Activated naive CD4-positive, alpha-beta T cell treated with anti-CD3 and anti-CD28 coated beads, Interleukin-2, amount 50 U/mL, for 72 hours (primary cell): ENCODE measurements at regions not wholly inside any gene's neighbourhood (a gene's known extent, or its start where the extent isn't known, plus 50 kb on each side); places are given as distances from the start of the nearest gene placed in this dataset.
A peak's percentile ranks its signal among the peaks of the same experiment; 100 is the strongest.
"Not testable (repeated sequence)": the region's sequence is repeated elsewhere in the genome, so short reads cannot be mapped to it uniquely, and the experiment has no call there.

ENCODE experiments used
- ATAC-seq, 2 donors: fragments of 150-1000 bp; cut with Tn5 transposase; 2 replicates each; pipeline ENCODE4 v1.10.0; 2021; ENCODE audit warnings: mild to moderate bottlenecking in 2 of 2, moderate library complexity in 2 of 2
- DNase-seq, 2 donors: peaks; one replicate each; pipeline ENCODE4 v3.0.0; 2021 to 2022; ENCODE audit warnings: low spot score in 2 of 2
- H3K27ac Mint-ChIP-seq, 2 donors: one replicate each; pipeline ENCODE4 v1.8.0; 2022; ENCODE audit warnings: mild to moderate bottlenecking in 2 of 2, mixed read lengths in 2 of 2
- H3K36me3 Mint-ChIP-seq, 2 donors: one replicate each; pipeline ENCODE4 v1.8.0; 2022; ENCODE audit warnings: mixed read lengths in 2 of 2
- H3K9me3 Mint-ChIP-seq, 2 donors: one replicate each; pipeline ENCODE4 v1.8.0; 2022; ENCODE audit warnings: mixed read lengths in 2 of 2

- no peaks in the 10 kb centered on the region for H3K36me3 Mint-ChIP-seq
- no peak overlapping the region for H3K27ac Mint-ChIP-seq
- H3K9me3 Mint-ChIP-seq: no peaks in the 10 kb centered on the region
- ATAC-seq: no peak
- no peak for DNase-seq
Measured at GRCh38 chr6:11423667-11424066, 113.9 kb upstream of the TMEM170B start.

DNA sequence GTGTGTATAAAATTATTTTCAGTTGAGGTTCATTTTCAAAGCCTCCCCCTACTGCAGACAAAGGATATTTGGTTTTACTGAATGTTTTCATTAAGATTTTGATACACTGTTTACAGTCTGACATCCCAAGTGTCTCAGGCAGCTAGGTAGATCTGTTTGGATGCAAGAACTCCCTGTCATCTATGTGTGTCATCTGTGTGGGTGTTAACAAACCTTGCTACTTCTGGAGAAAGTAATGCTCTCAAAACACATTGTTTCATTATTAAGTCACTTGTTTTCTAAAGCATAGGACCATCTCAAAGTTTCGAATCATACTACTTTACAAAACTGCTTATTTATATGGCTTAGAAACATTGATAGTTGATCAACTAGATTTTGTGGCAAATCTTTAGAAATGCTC lies 114.5 kb upstream of the TMEM170B start:
- Mint-ChIP-seq H3K36me3 (no peaks in the 10 kb centered on the region), H3K27ac (no peak overlapping the region), H3K9me3 (no peaks in the 10 kb centered on the region)
- no peak for DNase-seq
- no peak for ATAC-seq

DNA sequence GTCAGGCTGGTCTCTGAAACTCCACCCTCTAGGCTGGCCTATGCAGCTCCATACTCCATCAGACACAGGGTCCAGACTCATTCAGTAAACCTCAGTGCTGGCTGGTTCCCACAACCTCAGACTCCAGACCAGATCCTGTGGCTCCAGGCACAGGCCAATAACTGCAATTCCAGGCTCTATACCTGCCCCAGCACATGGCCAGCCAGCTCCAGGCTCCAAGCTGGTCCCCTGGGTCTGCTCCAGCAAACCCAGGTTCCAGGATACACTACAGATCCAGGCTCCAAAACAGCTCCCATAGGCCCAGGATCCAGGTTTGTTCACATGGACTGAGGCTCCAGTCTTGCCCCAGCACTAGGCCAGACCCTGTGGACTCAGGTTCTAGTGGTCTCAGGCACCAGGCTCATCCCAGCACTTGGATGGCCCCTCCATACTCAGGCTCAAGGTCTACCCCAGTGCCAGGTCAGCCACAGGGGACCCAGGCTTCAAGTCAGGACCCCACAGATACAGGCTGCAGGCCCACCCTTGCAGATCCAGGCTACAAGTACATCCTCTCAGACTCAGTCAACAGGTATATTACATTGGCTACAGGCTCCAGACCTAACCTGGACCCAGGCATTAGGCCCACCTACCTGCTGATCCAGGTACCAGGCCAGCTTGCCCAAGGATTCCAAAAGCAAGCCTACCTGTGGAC lies 117.6 kb upstream of the TMEM170B start:
- Mint-ChIP-seq H3K9me3 (no peaks in the 10 kb centered on the region), H3K27ac (no peak overlapping the region), H3K36me3 (peaks cover 0 to 10% of the 10 kb centered on the region in 2 donors)
- DNase-seq (no peak), ATAC-seq (no peak)

- Mint-ChIP-seq H3K27ac (no peak overlapping the region), H3K36me3 (peaks cover 0 to 10% of the 10 kb centered on the region in 2 donors), H3K9me3 (no peaks in the 10 kb centered on the region)
- no peak for ATAC-seq
- DNase-seq: no peak
Measured at GRCh38 chr6:11418290-11418905, 119.2 kb upstream of the TMEM170B start.

DNA sequence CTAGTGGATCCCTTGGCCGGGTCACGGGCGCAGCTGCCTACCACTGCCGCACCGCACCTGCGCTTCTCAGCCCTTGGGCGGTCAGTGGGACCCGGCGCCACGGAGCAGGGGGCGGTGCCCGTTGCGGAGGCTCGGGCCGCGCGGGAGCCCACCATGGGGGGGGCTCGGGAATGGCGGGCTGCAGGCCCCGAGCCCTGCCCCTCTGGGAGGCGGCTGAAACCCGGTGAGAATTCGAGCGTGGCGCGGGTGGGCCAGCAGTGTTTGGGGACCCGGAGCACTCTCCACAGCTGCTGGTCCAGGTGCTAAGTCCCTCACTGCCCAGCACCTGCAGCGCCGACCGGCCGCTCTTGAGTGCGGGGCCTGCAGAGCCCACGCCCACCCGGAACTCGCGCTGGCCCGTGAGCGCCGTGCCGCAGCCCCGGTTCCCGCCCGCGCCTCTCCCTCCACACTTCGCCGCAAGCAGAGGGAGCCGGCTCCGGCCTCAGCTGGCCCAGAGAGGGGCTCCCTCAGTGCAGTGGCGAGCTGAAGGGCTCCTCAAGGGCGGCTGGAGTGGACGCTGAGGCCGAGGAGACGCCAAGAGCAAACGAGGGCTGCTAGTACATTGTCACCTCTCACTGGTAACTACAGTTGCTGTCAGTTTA lies 120.5 kb upstream of the TMEM170B start:
- no peak for ATAC-seq
- no peak for DNase-seq
- H3K27ac Mint-ChIP-seq: no peak overlapping the region
- H3K9me3 Mint-ChIP-seq: no peaks in the 10 kb centered on the region
- peaks cover 0 to 10% of the 10 kb centered on the region in 2 donors for H3K36me3 Mint-ChIP-seq

GRCh38 chr6:11416099-11416935 lies 121.2 kb upstream of the TMEM170B start:
- ATAC-seq: peak; percentile 23 to 35
- H3K36me3 Mint-ChIP-seq: peaks cover 0 to 10% of the 10 kb centered on the region in 2 donors
- not testable (repeated sequence) for H3K9me3 Mint-ChIP-seq, H3K27ac Mint-ChIP-seq, DNase-seq

- H3K27ac Mint-ChIP-seq: no peak overlapping the region
- peaks cover 0 to 10% of the 10 kb centered on the region in 2 donors for H3K36me3 Mint-ChIP-seq
- no peak for ATAC-seq
- H3K9me3 Mint-ChIP-seq: no peaks in the 10 kb centered on the region
- no peak for DNase-seq
Measured at GRCh38 chr6:11415557-11415956, 122.0 kb upstream of the TMEM170B start.

DNA sequence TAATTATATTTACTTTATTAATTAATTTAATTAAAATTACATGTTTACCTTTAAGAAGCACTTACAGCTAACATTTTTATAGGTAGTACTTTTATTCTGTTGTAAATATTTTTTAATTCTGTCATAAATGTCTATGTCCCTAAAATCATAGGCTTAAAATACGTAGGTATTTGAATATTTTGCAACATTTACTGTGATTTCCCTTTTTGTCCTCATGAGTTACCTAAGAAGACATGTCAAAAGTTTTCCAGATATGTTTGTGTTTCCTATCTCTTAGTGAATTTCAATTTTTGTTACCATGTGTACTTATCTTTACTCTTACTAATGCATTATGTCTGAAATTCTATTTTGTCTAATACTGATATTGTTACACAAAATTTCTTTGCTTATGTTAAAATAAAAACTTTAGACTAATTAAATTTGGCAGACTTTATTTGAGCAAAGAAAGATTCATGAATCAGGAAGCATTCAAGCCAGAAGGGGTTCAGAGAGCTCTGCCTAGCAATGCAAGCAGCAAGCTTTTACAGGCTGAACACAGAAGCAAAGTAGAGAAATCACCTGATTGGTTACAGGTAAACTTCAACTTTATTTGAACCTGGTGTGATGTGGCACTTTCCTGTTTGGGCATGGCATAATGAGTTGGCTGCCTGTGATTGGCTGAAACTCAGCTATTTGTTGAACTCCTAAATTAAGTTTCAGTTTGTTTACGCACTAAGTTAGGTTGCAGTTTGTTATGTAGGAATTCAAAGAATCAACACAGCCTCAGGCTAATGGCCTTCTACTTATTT lies 123.2 kb upstream of the TMEM170B start:
- no peak overlapping the region for H3K27ac Mint-ChIP-seq
- no peak for DNase-seq
- ATAC-seq: peak in 1 of 2 donors; percentile 24
- peaks cover 0 to 1% of the 10 kb centered on the region in 2 donors for H3K9me3 Mint-ChIP-seq
- H3K36me3 Mint-ChIP-seq: peaks cover 0 to 10% of the 10 kb centered on the region in 2 donors

GRCh38 chr6:11413728-11414127 lies 123.8 kb upstream of the TMEM170B start:
- Mint-ChIP-seq H3K9me3 (peaks cover 0 to 6% of the 10 kb centered on the region in 2 donors), H3K36me3 (peaks cover 0 to 10% of the 10 kb centered on the region in 2 donors)

GRCh38 chr6:11413117-11413687 lies 124.3 kb upstream of the TMEM170B start:
- H3K27ac Mint-ChIP-seq: peak overlapping the region; percentile 71 to 87
- peaks cover 0 to 6% of the 10 kb centered on the region in 2 donors for H3K9me3 Mint-ChIP-seq
- H3K36me3 Mint-ChIP-seq: peaks cover 0 to 10% of the 10 kb centered on the region in 2 donors
- ATAC-seq: peak; percentile 41 to 53
- DNase-seq: no peak

More at GRCh38 chr6:11413728-11414127, 123.8 kb upstream of the TMEM170B start:
- no peak for DNase-seq
- ATAC-seq: peak; percentile 60 to 79
- peak overlapping the region; percentile 71 to 87 for H3K27ac Mint-ChIP-seq

DNA sequence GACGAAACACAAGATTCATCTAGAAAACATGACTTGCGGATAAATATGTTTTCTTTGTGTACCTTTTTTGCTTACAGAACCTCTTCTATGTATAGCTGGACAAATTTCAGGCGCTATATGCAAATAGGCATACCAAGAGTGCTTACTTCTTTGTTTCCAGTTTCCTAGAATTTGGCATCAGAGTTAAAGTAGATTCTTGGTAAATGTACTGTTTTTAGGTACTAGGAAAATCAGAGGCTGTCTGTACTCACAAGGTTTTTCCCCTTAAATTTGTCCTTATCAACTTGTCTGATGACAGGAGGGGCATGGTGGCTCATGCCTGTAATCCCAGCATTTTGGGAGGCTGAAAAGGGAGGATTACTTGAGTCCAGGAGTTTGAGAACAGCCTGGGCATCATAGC lies 124.9 kb upstream of the TMEM170B start:
- ATAC-seq: peak in 1 of 2 donors; percentile 49
- peaks cover 0 to 10% of the 10 kb centered on the region in 2 donors for H3K36me3 Mint-ChIP-seq
- DNase-seq: no peak
- peaks cover 0 to 8% of the 10 kb centered on the region in 2 donors for H3K9me3 Mint-ChIP-seq
- H3K27ac Mint-ChIP-seq: peak overlapping the region in 1 of 2 donors; percentile 87

DNA sequence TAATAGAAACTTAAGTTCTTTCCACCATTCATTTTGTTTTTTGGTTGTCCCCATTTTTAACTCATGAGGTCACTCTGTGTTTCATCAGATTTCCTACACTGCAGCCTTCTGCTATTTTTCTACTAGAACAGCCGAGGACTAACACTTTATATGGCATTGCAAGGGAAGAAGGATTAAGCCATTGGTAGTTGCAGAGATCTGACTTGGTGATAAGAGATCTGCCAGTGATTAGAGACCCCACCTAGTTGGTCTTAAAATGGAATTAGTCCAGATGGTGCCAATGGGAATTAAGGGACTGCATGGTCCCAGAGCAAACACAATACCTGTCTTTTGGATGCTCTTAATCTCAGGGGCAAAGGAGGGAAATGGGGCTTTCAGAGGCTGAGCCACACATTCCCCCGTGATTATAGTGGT lies 125.5 kb upstream of the TMEM170B start:
- peaks cover 0 to 10% of the 10 kb centered on the region in 2 donors for H3K9me3 Mint-ChIP-seq
- ATAC-seq: no peak
- H3K36me3 Mint-ChIP-seq: peaks cover 0 to 10% of the 10 kb centered on the region in 2 donors
- H3K27ac Mint-ChIP-seq: no peak overlapping the region
- DNase-seq: no peak

DNA sequence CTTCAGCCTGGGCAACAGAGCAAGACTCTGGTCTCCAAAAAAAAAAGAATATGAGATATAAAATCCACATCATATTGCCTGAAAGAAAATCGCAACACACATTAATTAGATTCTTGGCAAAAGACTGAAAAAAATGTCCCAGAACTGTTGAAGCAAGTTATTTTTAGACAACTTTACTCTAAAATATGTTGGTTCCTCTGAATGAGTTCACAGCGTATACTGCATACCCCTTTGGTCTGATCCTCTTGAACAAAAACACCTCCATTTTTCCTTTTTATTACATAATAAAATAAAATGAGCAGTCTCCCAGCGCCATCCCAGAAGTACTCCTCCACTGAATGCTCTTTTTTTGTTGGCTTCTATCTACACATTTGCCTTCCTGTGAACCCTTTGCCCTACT lies 126.0 kb upstream of the TMEM170B start:
- H3K27ac Mint-ChIP-seq: no peak overlapping the region

DNA sequence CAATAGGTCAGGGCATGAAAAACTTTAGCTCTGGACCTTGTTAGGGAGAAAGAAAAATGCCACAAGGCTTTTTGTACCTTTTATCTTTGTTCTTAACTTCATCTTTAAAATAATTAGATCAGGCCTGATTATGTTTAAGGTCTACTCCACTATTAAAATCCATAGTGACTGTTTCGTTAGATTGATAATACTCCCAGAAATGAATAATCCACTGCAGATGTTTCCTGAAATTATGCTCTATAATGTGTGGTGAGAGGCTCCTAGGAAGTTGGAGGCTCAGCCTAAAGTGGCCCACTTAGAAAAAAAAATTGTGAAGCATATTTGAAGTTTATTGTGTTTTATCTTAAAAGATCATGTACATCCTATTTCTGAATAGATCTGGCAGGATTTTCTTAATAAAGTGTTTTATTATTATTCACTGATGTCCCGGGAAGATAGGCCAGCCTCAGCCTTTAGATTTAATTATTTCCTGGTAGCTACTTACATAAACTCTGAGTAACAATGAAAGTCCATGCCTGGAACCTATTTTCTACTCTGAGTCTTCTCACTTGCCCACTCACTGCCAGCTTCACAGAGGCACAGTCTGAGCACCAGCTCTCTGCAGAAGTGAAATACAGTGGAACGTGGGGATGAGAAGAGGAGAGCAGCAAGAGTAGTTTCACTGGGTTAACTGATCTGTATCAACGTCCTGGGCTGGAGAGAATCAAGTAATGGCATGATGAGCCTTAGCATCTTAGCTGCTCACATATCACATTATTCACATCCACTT lies 126.8 kb upstream of the TMEM170B start:
- peaks cover 0 to under 1% of the 10 kb centered on the region in 2 donors for H3K36me3 Mint-ChIP-seq
- H3K27ac Mint-ChIP-seq: peak overlapping the region in 1 of 2 donors; percentile 2
- peaks cover 0 to 13% of the 10 kb centered on the region in 2 donors for H3K9me3 Mint-ChIP-seq
- ATAC-seq: peak; percentile 67 to 70
- DNase-seq: no peak

More for the DNA sequence above, 126.0 kb upstream of the TMEM170B start:
- Mint-ChIP-seq H3K36me3 (peaks cover 0 to 9% of the 10 kb centered on the region in 2 donors), H3K9me3 (peaks cover 0 to 13% of the 10 kb centered on the region in 2 donors)
- DNase-seq (no peak), ATAC-seq (no peak)

GRCh38 chr6:11409371-11409770 lies 128.2 kb upstream of the TMEM170B start:
- H3K27ac Mint-ChIP-seq: no peak overlapping the region
- H3K36me3 Mint-ChIP-seq: no peaks in the 10 kb centered on the region
- peaks cover 0 to 13% of the 10 kb centered on the region in 2 donors for H3K9me3 Mint-ChIP-seq
- DNase-seq: no peak
- ATAC-seq: no peak
